ENCODE measurements at regions not wholly inside any gene's neighbourhood (a gene's known extent, or its start where the extent isn't known, plus 50 kb on each side); places are given as distances from the start of the nearest gene placed in this dataset.

GRCh38 chr5:167219298-167219697 is 1072.1 kb upstream of the WWC1 start:
- no peak for DNase-seq (ENCODE audit: low read depth in 3 of 3)

GRCh38 chr5:167226386-167226785 is 1065.1 kb upstream of the WWC1 start:
- DNase-seq (ENCODE audit: low read depth in 3 of 3), result no peak

GRCh38 chr5:167228134-167228533 is 1063.3 kb upstream of the WWC1 start:
- no peak for DNase-seq (ENCODE audit: low read depth in 3 of 3)

- DNase-seq (ENCODE audit: low read depth in 3 of 3), result no peak
These were observed 1061.7 kb upstream of the WWC1 start for GRCh38 chr5:167229751-167230150.

- DNase-seq (ENCODE audit: low read depth in 3 of 3), result no peak
These were observed 1061.0 kb upstream of the WWC1 start for GRCh38 chr5:167230414-167230813.

- DNase-seq (ENCODE audit: low read depth in 3 of 3), result no peak
These were observed 1058.7 kb upstream of the WWC1 start for GRCh38 chr5:167232675-167233311.

- no peak for DNase-seq (ENCODE audit: low read depth in 3 of 3)
These were observed 1057.8 kb upstream of the WWC1 start for GRCh38 chr5:167233507-167234220.

GRCh38 chr5:167241436-167242067 is 1049.9 kb upstream of the WWC1 start:
- no peak for DNase-seq (ENCODE audit: low read depth in 3 of 3)

GRCh38 chr5:167242701-167243100 is 1048.7 kb upstream of the WWC1 start:
- no peak for DNase-seq (ENCODE audit: low read depth in 3 of 3)

- no peak for DNase-seq (ENCODE audit: low read depth in 3 of 3)
These were observed 1048.0 kb upstream of the WWC1 start for GRCh38 chr5:167243463-167243862.

- no peak for DNase-seq (ENCODE audit: low read depth in 3 of 3)
These were observed 1046.9 kb upstream of the WWC1 start for GRCh38 chr5:167244583-167244982.

GRCh38 chr5:167245868-167246267 is 1045.6 kb upstream of the WWC1 start:
- DNase-seq (ENCODE audit: low read depth in 3 of 3), result no peak

- DNase-seq (ENCODE audit: low read depth in 3 of 3), result no peak
These were observed 1043.6 kb upstream of the WWC1 start for GRCh38 chr5:167247816-167248215.

GRCh38 chr5:167248257-167248656 is 1043.2 kb upstream of the WWC1 start:
- DNase-seq (ENCODE audit: low read depth in 3 of 3), result no peak

- DNase-seq (ENCODE audit: low read depth in 3 of 3), result no peak
These were observed 1040.4 kb upstream of the WWC1 start for GRCh38 chr5:167250996-167251395.

- DNase-seq (ENCODE audit: low read depth in 3 of 3), result no peak
These were observed 1037.3 kb upstream of the WWC1 start for GRCh38 chr5:167254132-167254531.

- no peak for DNase-seq (ENCODE audit: low read depth in 3 of 3)
These were observed 1035.5 kb upstream of the WWC1 start for GRCh38 chr5:167255926-167256325.

GRCh38 chr5:167259806-167260205 is 1031.6 kb upstream of the WWC1 start:
- DNase-seq (ENCODE audit: low read depth in 3 of 3), result no peak

GRCh38 chr5:167261309-167262100 is 1029.9 kb upstream of the WWC1 start:
- no peak for DNase-seq (ENCODE audit: low read depth in 3 of 3)

GRCh38 chr5:167263185-167263584 is 1028.3 kb upstream of the WWC1 start:
- no peak for DNase-seq (ENCODE audit: low read depth in 3 of 3)

- DNase-seq (ENCODE audit: low read depth in 3 of 3), result no peak
These were observed 1027.1 kb upstream of the WWC1 start for GRCh38 chr5:167264348-167264747.

- no peak for DNase-seq (ENCODE audit: low read depth in 3 of 3)
These were observed 1023.1 kb upstream of the WWC1 start for GRCh38 chr5:167268337-167268736.
